Endodermal cell (in vitro differentiated cells): ENCODE measurements at regions not wholly inside any gene's neighbourhood (a gene's known extent, or its start where the extent isn't known, plus 50 kb on each side); places are given as distances from the start of the nearest gene placed in this dataset.

ENCODE experiments used
- DNase-seq: peaks from one replicate; pipeline ENCODE4 v3.0.0-alpha.2; 2017
- H3K27ac ChIP-seq: 2 replicates; pipeline ENCODE4 v1.5.1; 2013; ENCODE audit warnings: mild to moderate bottlenecking, low read depth, low read length, moderate library complexity
- H3K27me3 ChIP-seq: 2 replicates; pipeline ENCODE4 v1.6.1; 2013; ENCODE audit warnings: mild to moderate bottlenecking, low read length, moderate library complexity; ENCODE audit not compliant: insufficient read depth, control insufficient read depth, poor library complexity, severe bottlenecking
- H3K36me3 ChIP-seq: 2 replicates; pipeline ENCODE4 v1.7.0; 2013; ENCODE audit warnings: mild to moderate bottlenecking, low read length, moderate library complexity; ENCODE audit not compliant: control insufficient read depth, insufficient read depth
- H3K4me1 ChIP-seq: one replicate; pipeline ENCODE4 v1.7.0; 2013; ENCODE audit warnings: low read length; ENCODE audit not compliant: control insufficient read depth, insufficient read depth
- H3K4me3 ChIP-seq: 2 replicates; pipeline ENCODE4 v1.5.1; 2013; ENCODE audit warnings: mild to moderate bottlenecking, low read length, moderate library complexity
- H3K9ac ChIP-seq: 2 replicates; pipeline ENCODE4 v1.6.1; 2013; ENCODE audit warnings: mild to moderate bottlenecking, low read length, moderate library complexity; ENCODE audit not compliant: poor library complexity, severe bottlenecking; ENCODE audit errors: extremely low read depth
- H3K9me3 ChIP-seq: 2 replicates; pipeline ENCODE4 v1.6.1; 2013; ENCODE audit warnings: mild to moderate bottlenecking, low read length, moderate library complexity; ENCODE audit not compliant: control insufficient read depth
- H3K27ac Mint-ChIP-seq: 2 replicates; pipeline ENCODE4 v1.8.0; 2020; ENCODE audit warnings: mixed read lengths
- H3K27me3 Mint-ChIP-seq: 2 replicates; pipeline ENCODE4 v1.8.0; 2021; ENCODE audit warnings: mild to moderate bottlenecking, mixed read lengths; ENCODE audit not compliant: insufficient read depth
- H3K36me3 Mint-ChIP-seq: 2 replicates; pipeline ENCODE4 v1.8.0; 2020; ENCODE audit warnings: low read depth, mixed read lengths
- H3K4me1 Mint-ChIP-seq: 2 replicates; pipeline ENCODE4 v1.8.0; 2020; ENCODE audit warnings: mixed read lengths
- H3K4me3 Mint-ChIP-seq: 2 replicates; pipeline ENCODE4 v1.8.0; 2020; ENCODE audit warnings: mild to moderate bottlenecking, moderate library complexity, mixed read lengths
- H3K9me3 Mint-ChIP-seq: 2 replicates; pipeline ENCODE4 v1.8.0; 2020; ENCODE audit warnings: mild to moderate bottlenecking, mixed read lengths
- WGBS, 2 experiments: methylation state at CpG; one replicate each; pipeline versions ENCODE4 v1.1.5 to v1.1.7; 2013; ENCODE audit warnings: missing lambda C conversion rate in 2 of 2, mixed read lengths in 1 of 2; ENCODE audit not compliant: insufficient coverage in 1 of 2, insufficient read length in 1 of 2; 5-methylcytosine and 5-hydroxymethylcytosine counted together
- TF ChIP-seq, protein P1 (sequence below): fragments of 200-600 bp; sonication (generic); conservative IDR thresholded peaks from 2 replicates; pipeline ENCODE4 v1.5.0; 2021; ENCODE audit warnings: antibody characterized with exemption, mild to moderate bottlenecking

GRCh38 chr6:170129691-170130171 is 161.1 kb downstream of the DLL1 start:
- Mint-ChIP-seq H3K4me1 (no peaks in the 10 kb centered on the region), H3K4me3 (no peak overlapping the region), H3K9me3 (peaks cover 3% of the 10 kb centered on the region), H3K27me3 (no peaks in the 10 kb centered on the region), H3K27ac (no peak overlapping the region), H3K36me3 (no peaks in the 10 kb centered on the region)
- no peaks in the 10 kb centered on the region for H3K4me1 ChIP-seq
- no peak overlapping the region for H3K4me3 ChIP-seq
- no peaks in the 10 kb centered on the region for H3K36me3 ChIP-seq
- no peak overlapping the region for H3K9ac ChIP-seq
- DNase-seq = peak; percentile 36
- no peaks in the 10 kb centered on the region for H3K27me3 ChIP-seq
- H3K9me3 ChIP-seq = no peaks in the 10 kb centered on the region
- 90 to 96% methylated on average over 8 to 14 of the region's 14 CpGs for WGBS, 2 experiments
- TF ChIP-seq, protein P1, sequence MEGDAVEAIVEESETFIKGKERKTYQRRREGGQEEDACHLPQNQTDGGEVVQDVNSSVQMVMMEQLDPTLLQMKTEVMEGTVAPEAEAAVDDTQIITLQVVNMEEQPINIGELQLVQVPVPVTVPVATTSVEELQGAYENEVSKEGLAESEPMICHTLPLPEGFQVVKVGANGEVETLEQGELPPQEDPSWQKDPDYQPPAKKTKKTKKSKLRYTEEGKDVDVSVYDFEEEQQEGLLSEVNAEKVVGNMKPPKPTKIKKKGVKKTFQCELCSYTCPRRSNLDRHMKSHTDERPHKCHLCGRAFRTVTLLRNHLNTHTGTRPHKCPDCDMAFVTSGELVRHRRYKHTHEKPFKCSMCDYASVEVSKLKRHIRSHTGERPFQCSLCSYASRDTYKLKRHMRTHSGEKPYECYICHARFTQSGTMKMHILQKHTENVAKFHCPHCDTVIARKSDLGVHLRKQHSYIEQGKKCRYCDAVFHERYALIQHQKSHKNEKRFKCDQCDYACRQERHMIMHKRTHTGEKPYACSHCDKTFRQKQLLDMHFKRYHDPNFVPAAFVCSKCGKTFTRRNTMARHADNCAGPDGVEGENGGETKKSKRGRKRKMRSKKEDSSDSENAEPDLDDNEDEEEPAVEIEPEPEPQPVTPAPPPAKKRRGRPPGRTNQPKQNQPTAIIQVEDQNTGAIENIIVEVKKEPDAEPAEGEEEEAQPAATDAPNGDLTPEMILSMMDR = no peak
- no peak overlapping the region for H3K27ac ChIP-seq

- no peaks in the 10 kb centered on the region for H3K36me3 ChIP-seq
- H3K9me3 ChIP-seq = no peaks in the 10 kb centered on the region
- 93% methylated on average over 22 to 34 of the region's 34 CpGs for WGBS, 2 experiments
- TF ChIP-seq, protein P1 = no peak
- no peaks in the 10 kb centered on the region for H3K27me3 Mint-ChIP-seq
- no peaks in the 10 kb centered on the region for H3K4me1 ChIP-seq
- no peak overlapping the region for H3K4me3 Mint-ChIP-seq
- H3K36me3 Mint-ChIP-seq = no peaks in the 10 kb centered on the region
- H3K9me3 Mint-ChIP-seq = no peaks in the 10 kb centered on the region
- no peak overlapping the region for H3K4me3 ChIP-seq
- H3K27ac Mint-ChIP-seq = no peak overlapping the region
- peak; percentile 25 for DNase-seq
- H3K9ac ChIP-seq = no peak overlapping the region
- H3K4me1 Mint-ChIP-seq = no peaks in the 10 kb centered on the region
- no peaks in the 10 kb centered on the region for H3K27me3 ChIP-seq
- H3K27ac ChIP-seq = no peak overlapping the region
Measured at GRCh38 chr6:170128811-170129681, 161.8 kb downstream of the DLL1 start.

DNA sequence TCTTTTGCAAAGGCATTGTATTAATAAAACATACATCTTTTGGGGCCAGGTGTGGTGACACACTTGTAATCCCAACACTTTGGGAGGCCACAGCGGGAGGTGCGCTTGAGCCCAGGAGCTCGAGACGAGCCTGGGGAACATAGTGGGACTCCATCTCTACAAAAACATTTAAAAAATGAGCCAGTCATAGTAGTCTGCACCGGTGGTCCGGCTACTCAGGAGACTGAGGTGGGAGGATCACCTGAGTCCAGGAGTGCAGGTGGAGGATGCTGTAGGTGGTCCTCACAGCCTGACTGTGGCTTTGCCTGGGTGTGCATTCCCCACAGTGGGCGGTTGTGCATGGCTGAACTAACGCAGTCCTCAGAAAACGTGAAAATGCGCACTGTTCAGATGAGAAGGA is 162.5 kb downstream of the DLL1 start:
- no peak overlapping the region for H3K4me3 Mint-ChIP-seq
- Histone ChIP-seq H3K36me3 (no peaks in the 10 kb centered on the region), H3K9me3 (no peaks in the 10 kb centered on the region), H3K4me3 (no peak overlapping the region), H3K27me3 (no peaks in the 10 kb centered on the region), H3K4me1 (no peaks in the 10 kb centered on the region), H3K9ac (no peak overlapping the region), H3K27ac (no peak overlapping the region)
- WGBS, 2 experiments = 92 to 93% methylated on average over 6 to 10 of the region's 10 CpGs
- H3K4me1 Mint-ChIP-seq = no peaks in the 10 kb centered on the region
- no peaks in the 10 kb centered on the region for H3K36me3 Mint-ChIP-seq
- TF ChIP-seq, protein P1 = no peak
- no peaks in the 10 kb centered on the region for H3K27me3 Mint-ChIP-seq
- DNase-seq = peak; percentile 13
- no peaks in the 10 kb centered on the region for H3K9me3 Mint-ChIP-seq
- H3K27ac Mint-ChIP-seq = no peak overlapping the region
